Neural cell (in vitro differentiated cells): ENCODE measurements at regions not wholly inside any gene's neighbourhood (a gene's known extent, or its start where the extent isn't known, plus 50 kb on each side); places are given as distances from the start of the nearest gene placed in this dataset.

ENCODE experiments used
- H2AFZ ChIP-seq: fragments of 200-600, 300-800 bp; sonication (generic), shearing (Covaris generic); 2 replicates; pipeline ENCODE4 v1.6.0; 2014; ENCODE audit warnings: low read depth, mild to moderate bottlenecking, antibody characterized with exemption, low read length, moderate library complexity
- H3F3A ChIP-seq: fragments of 200-600 bp; shearing (Covaris generic); 2 replicates; pipeline ENCODE4 v1.6.1; 2016; ENCODE audit warnings: mild to moderate bottlenecking, moderate library complexity, mixed read lengths, antibody characterized with exemption, low read length; ENCODE audit not compliant: insufficient read depth, poor library complexity, severe bottlenecking
- H3K27ac ChIP-seq: fragments of 200-600, 300-800 bp; sonication (generic), shearing (Covaris generic); 2 replicates; pipeline ENCODE4 v1.5.1; 2014; ENCODE audit warnings: mild to moderate bottlenecking, low read length, moderate library complexity
- H3K27me3 ChIP-seq: fragments of 300-800, 200-600 bp; sonication (generic), shearing (Covaris generic); 2 replicates; pipeline ENCODE4 v1.6.0; 2014; ENCODE audit warnings: mild to moderate bottlenecking, low read depth, low read length, moderate library complexity; ENCODE audit not compliant: insufficient read depth
- H3K36me3 ChIP-seq: fragments of 300-800, 200-600 bp; sonication (generic), shearing (Covaris generic); 2 replicates; pipeline ENCODE4 v1.5.1; 2014; ENCODE audit warnings: mild to moderate bottlenecking, antibody characterized with exemption, low read length, moderate library complexity; ENCODE audit not compliant: insufficient read depth
- H3K4me2 ChIP-seq: fragments of 300-800, 200-600 bp; sonication (generic), shearing (Covaris generic); 2 replicates; pipeline ENCODE4 v1.6.0; 2014; ENCODE audit warnings: mild to moderate bottlenecking, low read length
- H3K4me3 ChIP-seq: fragments of 300-800, 200-600 bp; sonication (generic), shearing (Covaris generic); 2 replicates; pipeline ENCODE4 v1.5.1; 2014; ENCODE audit warnings: mild to moderate bottlenecking, low read length, moderate library complexity
- H3K79me2 ChIP-seq: fragments of 200-600 bp; shearing (Covaris generic); replicated peaks from 2 replicates; pipeline ENCODE4 v1.6.0; 2014; ENCODE audit warnings: mild to moderate bottlenecking, low read length, moderate library complexity; ENCODE audit not compliant: insufficient read depth
- H3K9ac ChIP-seq: fragments of 300-800, 200-600 bp; sonication (generic), shearing (Covaris generic); 2 replicates; pipeline ENCODE4 v1.6.1; 2016; ENCODE audit warnings: mild to moderate bottlenecking, low read length, mixed read lengths
- H3K9me2 ChIP-seq: fragments of 200-600 bp; shearing (Covaris generic); 2 replicates; pipeline ENCODE4 v1.6.1; 2016; ENCODE audit warnings: mild to moderate bottlenecking, low read length, mixed read lengths; ENCODE audit not compliant: insufficient read depth
- H3K9me3 ChIP-seq: fragments of 200-600, 300-800 bp; sonication (generic), shearing (Covaris generic); 2 replicates; pipeline ENCODE4 v1.6.1; 2016; ENCODE audit warnings: mild to moderate bottlenecking, mixed run types, low read length, moderate library complexity, mixed read lengths
- H4K20me1 ChIP-seq: fragments of 200-600 bp; shearing (Covaris generic); 2 replicates; pipeline ENCODE4 v1.6.1; 2016; ENCODE audit warnings: mild to moderate bottlenecking, mixed run types; ENCODE audit not compliant: insufficient read depth
- EP300 ChIP-seq: fragments of 450-650 bp; conservative IDR thresholded peaks from 2 replicates; pipeline ENCODE4 v1.6.1; 2014; ENCODE audit warnings: antibody characterized with exemption, mild to moderate bottlenecking, moderate library complexity; ENCODE audit not compliant: poor library complexity, severe bottlenecking
- EZH2 ChIP-seq: fragments of 200-600, 300-800 bp; shearing (Covaris generic), sonication (generic); IDR thresholded peaks from 2 replicates; pipeline ENCODE4 v1.6.1; 2014; ENCODE audit warnings: antibody characterized with exemption, low read length, borderline replicate concordance, mild to moderate bottlenecking; ENCODE audit not compliant: insufficient read depth, poor library complexity, severe bottlenecking
- MXI1 ChIP-seq: fragments of 450-650 bp; conservative IDR thresholded peaks from 2 replicates; pipeline ENCODE4 v1.6.1; 2014; ENCODE audit warnings: antibody characterized with exemption, mild to moderate bottlenecking; ENCODE audit not compliant: poor library complexity, severe bottlenecking
- POLR2AphosphoS5 ChIP-seq: IDR thresholded peaks from 2 replicates; pipeline ENCODE4 v1.6.1; 2012
- RAD21 ChIP-seq: fragments of 450-650 bp; conservative IDR thresholded peaks from 2 replicates; pipeline ENCODE4 v1.6.1; 2014; ENCODE audit warnings: antibody characterized with exemption, mild to moderate bottlenecking, moderate library complexity
- SMC3 ChIP-seq: fragments of 450-650 bp; conservative IDR thresholded peaks from 2 replicates; pipeline ENCODE4 v1.6.1; 2014; ENCODE audit warnings: antibody characterized with exemption, mild to moderate bottlenecking, moderate library complexity; ENCODE audit not compliant: poor library complexity
- TAF1 ChIP-seq: IDR thresholded peaks from 2 replicates; pipeline ENCODE4 v1.6.1; 2012; ENCODE audit warnings: low read depth
- TF ChIP-seq, protein P1 (sequence below): IDR thresholded peaks from 2 replicates; pipeline ENCODE4 v1.6.1; 2012; ENCODE audit warnings: borderline replicate concordance
- TF ChIP-seq, protein P2 (sequence below): fragments of 450-650 bp; IDR thresholded peaks from 2 replicates; pipeline ENCODE4 v1.5.1; 2014; ENCODE audit warnings: antibody characterized with exemption, mild to moderate bottlenecking, moderate library complexity; ENCODE audit not compliant: poor library complexity, severe bottlenecking

DNA sequence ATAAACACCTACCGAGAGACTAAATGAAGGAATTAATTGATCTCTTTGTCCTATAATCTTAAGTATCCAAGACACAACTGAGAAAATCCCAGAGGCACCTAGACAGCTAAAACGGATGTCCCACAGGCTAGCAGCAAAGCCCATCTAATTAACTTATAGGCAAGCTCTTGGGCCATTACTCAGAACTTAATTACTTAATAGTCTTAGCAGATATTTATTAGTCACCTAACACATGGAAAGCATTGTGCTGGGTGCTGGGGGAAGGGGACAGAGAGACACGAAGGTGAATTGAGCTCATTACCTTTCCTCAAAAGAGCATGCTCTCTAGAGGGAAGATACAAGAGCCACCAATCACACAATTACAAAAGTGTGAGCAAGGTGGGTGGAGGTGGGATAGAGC is 189.8 kb upstream of the PROK2 start:
- H3K79me2 ChIP-seq = no peaks in the 10 kb centered on the region
- H3K27me3 ChIP-seq = no peaks in the 10 kb centered on the region
- no peak overlapping the region for H3K27ac ChIP-seq
- H3K9me3 ChIP-seq = no peaks in the 10 kb centered on the region
- no peak overlapping the region for H3K4me3 ChIP-seq
- TF ChIP-seq SMC3 (no peak), EZH2 (no peak), TAF1 (no peak)
- TF ChIP-seq, protein P1, sequence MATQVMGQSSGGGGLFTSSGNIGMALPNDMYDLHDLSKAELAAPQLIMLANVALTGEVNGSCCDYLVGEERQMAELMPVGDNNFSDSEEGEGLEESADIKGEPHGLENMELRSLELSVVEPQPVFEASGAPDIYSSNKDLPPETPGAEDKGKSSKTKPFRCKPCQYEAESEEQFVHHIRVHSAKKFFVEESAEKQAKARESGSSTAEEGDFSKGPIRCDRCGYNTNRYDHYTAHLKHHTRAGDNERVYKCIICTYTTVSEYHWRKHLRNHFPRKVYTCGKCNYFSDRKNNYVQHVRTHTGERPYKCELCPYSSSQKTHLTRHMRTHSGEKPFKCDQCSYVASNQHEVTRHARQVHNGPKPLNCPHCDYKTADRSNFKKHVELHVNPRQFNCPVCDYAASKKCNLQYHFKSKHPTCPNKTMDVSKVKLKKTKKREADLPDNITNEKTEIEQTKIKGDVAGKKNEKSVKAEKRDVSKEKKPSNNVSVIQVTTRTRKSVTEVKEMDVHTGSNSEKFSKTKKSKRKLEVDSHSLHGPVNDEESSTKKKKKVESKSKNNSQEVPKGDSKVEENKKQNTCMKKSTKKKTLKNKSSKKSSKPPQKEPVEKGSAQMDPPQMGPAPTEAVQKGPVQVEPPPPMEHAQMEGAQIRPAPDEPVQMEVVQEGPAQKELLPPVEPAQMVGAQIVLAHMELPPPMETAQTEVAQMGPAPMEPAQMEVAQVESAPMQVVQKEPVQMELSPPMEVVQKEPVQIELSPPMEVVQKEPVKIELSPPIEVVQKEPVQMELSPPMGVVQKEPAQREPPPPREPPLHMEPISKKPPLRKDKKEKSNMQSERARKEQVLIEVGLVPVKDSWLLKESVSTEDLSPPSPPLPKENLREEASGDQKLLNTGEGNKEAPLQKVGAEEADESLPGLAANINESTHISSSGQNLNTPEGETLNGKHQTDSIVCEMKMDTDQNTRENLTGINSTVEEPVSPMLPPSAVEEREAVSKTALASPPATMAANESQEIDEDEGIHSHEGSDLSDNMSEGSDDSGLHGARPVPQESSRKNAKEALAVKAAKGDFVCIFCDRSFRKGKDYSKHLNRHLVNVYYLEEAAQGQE = no peak
- H3F3A ChIP-seq = no peaks in the 10 kb centered on the region
- no peaks in the 10 kb centered on the region for H4K20me1 ChIP-seq
- H3K4me2 ChIP-seq = no peak overlapping the region
- no peaks in the 10 kb centered on the region for H3K9me2 ChIP-seq
- no peak overlapping the region for H3K9ac ChIP-seq
- H2AFZ ChIP-seq = no peak overlapping the region
- H3K36me3 ChIP-seq = no peaks in the 10 kb centered on the region

DNA sequence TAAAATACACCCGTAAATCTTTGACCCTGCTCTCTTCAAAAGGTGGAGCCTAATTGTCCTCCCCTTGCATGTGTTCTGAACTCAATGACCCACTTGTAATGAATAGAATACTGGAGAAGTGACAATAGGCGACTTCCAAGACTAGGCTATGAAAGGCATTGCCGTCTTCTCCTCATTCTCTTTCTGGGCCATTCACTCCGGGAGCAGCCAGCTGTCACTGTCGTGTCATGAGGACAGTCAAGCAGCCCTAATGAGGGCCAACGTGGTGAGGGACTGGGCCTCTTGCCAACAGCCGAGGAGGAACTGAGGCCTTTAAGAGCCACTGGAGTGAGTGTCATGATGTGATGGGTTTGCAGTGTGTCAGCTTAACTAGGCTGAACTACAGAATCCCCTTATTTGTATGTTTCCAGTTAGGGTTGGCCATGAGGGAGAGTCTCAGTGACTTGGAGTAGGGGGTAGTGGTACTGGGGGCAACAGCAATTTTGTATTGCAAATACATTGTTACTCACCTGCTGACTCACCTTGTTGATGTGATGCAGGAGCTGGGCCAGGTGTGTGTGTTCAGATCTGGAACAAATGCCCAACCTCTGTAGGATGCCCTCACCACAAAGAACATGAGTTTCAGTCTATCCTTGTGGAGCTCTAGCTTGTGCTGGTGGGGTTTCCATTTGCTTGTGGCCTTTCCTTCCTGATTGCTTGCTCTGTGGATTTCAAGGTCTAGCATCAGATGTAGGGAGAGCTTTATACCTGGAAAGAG is 188.5 kb upstream of the PROK2 start:
- no peak overlapping the region for H3K27ac ChIP-seq
- H2AFZ ChIP-seq = no peak overlapping the region
- TF ChIP-seq EP300 (no peak), POLR2AphosphoS5 (no peak), EZH2 (no peak), RAD21 (no peak), TAF1 (no peak), MXI1 (no peak), SMC3 (no peak)
- TF ChIP-seq, protein P1 = no peak
- TF ChIP-seq, protein P2, sequence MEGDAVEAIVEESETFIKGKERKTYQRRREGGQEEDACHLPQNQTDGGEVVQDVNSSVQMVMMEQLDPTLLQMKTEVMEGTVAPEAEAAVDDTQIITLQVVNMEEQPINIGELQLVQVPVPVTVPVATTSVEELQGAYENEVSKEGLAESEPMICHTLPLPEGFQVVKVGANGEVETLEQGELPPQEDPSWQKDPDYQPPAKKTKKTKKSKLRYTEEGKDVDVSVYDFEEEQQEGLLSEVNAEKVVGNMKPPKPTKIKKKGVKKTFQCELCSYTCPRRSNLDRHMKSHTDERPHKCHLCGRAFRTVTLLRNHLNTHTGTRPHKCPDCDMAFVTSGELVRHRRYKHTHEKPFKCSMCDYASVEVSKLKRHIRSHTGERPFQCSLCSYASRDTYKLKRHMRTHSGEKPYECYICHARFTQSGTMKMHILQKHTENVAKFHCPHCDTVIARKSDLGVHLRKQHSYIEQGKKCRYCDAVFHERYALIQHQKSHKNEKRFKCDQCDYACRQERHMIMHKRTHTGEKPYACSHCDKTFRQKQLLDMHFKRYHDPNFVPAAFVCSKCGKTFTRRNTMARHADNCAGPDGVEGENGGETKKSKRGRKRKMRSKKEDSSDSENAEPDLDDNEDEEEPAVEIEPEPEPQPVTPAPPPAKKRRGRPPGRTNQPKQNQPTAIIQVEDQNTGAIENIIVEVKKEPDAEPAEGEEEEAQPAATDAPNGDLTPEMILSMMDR = no peak

More for the DNA sequence above, 188.5 kb upstream of the PROK2 start:
- no peaks in the 10 kb centered on the region for H4K20me1 ChIP-seq
- H3K4me2 ChIP-seq = no peak overlapping the region
- H3K79me2 ChIP-seq = no peaks in the 10 kb centered on the region
- H3K9ac ChIP-seq = no peak overlapping the region
- H3K4me3 ChIP-seq = no peak overlapping the region
- H3K27me3 ChIP-seq = no peaks in the 10 kb centered on the region
- no peaks in the 10 kb centered on the region for H3K36me3 ChIP-seq
- no peaks in the 10 kb centered on the region for H3F3A ChIP-seq
- no peaks in the 10 kb centered on the region for H3K9me3 ChIP-seq
- no peaks in the 10 kb centered on the region for H3K9me2 ChIP-seq
